ENCODE measurements at regions not wholly inside any gene's neighbourhood (a gene's known extent, or its start where the extent isn't known, plus 50 kb on each side); places are given as distances from the start of the nearest gene placed in this dataset.

DNA sequence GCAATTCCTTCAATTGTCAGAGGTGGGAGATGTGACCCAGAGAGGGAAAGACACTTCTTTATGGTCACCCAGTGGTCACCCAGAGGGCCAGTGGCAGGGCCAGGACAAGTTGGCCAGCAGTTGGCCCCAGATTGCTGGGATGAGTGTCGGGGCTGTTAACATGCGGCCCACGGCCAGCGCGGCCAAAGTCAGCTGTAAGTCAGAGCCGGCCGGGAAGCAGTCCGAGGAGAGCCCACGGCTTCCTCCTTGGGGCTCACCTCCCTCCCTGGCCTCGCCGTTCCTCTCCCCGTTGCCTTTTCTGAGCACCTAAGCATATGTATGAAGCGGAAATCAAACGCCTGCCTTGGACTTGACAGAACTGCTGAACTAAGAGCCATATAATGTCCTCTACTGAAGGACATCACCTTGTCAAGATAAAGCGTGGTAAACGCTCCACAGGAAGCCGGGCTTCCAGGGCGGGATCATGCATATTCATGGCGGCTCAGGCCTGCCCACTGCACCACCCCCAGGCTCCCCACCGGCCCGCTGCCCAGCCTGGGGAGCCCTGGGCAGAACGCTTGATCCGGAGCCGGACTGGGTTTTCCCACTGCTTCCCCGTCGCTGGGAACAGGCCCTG, 245.4 kb upstream of the POU3F1 start:
- no peak for DNase-seq (ENCODE audit: low spot score)

DNA sequence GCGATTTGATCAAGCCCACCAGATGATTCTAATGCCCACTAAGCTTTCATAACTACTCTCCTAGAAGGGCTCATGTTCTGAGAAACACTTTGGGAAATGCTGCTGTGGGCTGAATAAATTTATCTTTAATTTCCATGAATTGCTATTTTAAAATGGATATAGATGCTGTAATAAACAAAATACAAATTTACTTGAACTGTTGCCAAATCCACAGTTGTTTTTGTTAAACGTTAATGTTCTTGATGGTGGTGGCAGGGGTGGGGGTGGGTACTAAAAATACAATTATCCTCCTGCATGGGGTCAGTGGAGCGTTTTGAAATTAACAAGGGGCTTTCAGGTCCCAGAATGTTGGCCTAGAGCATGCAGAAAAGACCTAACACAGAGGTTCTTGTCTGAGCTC, 244.7 kb upstream of the POU3F1 start:
- no peak for DNase-seq (ENCODE audit: low spot score)

DNA sequence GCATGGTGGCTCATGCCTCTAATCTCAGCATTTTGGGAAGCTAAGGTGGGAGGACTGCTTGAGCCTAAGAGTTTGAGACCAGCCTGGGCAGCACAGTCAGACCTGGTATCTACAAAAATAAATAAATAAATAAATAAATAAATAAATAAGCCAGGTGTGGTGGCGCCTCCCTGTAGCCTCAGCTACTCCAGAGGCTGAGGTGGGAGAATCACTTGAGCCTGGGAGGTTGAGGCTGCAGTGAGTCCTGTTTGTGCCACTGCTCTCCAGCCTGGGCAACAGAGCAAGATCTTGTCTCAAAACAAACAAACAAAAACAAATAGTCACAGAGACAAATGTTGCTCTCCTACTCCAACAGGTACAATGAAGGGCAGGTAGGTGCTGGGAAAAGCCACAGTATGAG, 242.4 kb upstream of the POU3F1 start:
- DNase-seq (ENCODE audit: low spot score): no peak

DNA sequence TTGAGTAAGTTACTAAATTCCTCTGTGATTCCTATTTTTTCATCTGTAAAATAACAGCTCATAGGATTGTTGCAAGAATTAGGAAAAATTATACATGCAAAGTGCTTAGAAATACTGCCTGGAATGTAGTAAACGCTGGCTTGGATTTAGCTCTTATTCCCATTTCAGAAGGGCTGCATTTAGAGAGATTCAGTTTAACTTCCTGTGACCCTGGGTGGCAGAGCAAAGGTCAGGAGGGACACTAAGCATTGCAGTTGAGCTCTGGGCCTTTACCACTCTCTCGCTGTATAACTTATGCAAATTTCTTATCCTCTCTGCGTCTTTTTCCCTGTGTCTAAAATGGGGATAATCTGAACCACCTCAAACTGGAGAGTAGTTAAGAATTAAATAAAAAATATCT, 241.0 kb upstream of the POU3F1 start:
- DNase-seq (ENCODE audit: low spot score): no peak

DNA sequence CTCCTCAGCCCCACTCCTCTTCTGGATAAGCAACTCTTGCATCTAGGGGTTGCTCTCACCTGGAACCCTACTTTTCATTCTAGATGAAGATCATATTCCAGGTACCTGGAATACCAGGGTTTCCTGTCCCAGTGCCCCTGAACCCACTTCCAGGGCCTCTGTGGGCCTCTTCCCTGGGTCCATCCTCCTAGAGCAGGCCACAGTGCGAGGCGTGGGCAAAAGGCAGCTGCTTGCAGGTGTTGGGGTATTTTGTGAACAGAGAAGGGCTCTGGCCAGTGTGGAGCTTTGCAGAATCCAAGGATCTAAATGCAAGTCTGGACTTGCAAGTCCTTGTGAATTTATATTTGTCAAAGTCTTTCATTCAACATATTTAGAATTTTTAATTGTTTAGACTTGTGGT, 240.4 kb upstream of the POU3F1 start:
- no peak for DNase-seq (ENCODE audit: low spot score)

DNA sequence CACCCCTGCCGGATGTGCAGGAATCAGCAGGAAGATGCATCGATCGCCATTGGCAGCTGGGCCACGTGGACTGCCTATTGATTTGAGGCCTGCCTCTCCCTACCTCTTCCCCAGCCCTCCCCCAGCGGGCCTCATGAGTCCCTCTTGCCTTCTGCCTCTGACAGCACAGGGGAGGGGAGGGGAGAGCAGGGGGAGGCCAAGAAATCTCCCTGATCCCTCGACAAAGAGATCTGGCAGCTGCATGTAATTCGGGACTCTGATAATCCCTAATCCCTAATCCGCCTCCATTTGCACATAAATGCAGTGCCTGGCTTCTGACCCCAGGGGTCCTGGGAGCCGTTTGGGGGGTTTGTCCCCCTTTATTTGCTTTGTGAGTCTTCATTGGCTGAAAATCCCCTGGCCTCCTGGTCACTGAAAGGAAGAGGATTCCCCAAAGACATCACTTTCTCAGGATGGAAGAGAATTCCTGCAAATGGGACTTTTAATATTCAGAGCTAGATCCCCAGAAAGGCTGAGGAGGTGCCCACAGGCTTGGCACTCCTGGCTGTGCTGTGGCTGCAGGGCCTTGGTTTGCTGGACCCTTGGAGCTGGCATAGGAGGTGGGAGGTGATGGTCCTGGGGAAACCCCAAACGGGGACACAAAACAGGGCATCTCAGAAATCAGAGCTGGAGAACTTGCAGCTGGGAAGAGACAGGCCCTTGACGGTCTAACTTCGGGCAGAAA, 239.4 kb upstream of the POU3F1 start:
- DNase-seq (ENCODE audit: low spot score): no peak

DNA sequence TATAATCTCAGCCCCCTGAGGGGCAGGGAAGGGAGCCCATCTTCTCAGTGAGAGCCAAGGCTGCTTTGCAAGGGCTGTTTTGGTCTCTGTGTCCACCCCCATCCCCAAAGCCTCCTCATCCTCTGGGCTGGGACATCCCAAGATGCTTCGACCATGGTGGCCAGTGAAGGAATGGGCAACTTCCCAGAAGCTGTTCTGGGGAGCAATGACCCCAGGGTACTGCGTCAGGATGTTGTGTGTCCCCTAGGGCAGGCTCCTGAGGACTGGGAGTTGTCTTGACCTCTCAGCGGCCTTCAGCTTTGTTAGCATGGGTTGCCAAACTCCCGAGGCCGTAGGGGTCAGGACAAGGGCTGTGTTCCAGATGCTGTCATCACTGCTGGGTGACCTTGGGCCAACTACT, 238.4 kb upstream of the POU3F1 start:
- no peak for DNase-seq (ENCODE audit: low spot score)

DNA sequence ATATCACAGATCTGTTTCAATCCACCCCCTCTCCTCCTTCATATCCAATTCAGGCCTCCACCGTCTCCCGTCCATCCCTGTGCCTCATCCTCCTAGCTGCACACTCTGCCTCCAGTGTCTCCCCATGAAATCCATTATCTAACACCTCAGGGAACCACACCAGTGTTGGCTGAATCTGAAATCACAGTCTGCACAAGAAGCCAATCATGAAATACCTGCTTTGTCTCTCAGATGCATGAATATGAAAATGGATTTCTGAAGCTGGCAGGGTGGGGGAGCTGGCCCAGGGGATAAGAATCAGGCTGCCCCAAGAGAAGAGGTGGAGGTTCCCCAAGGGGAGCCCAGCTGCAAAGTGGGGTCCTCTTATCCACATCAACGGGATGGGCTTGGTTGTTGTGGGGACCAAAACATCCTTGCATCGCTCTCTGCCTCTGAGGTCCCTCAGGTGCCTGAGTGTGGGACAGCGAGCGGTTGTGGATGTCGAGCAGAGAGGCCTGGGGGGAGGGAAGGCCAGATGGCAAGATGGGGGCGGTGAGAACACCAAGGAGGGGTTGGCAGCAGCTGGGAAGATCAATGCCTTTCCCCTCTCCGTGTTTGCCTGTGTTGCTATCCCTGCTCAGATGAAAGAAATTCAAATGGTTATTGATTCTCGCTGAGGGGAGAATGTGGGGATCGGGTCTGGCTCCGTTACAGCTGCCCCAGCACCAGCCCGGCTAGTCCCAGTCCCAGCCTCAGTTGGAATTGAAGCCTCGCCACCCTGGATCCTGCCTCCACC, 237.3 kb upstream of the POU3F1 start:
- DNase-seq (ENCODE audit: low spot score): no peak

DNA sequence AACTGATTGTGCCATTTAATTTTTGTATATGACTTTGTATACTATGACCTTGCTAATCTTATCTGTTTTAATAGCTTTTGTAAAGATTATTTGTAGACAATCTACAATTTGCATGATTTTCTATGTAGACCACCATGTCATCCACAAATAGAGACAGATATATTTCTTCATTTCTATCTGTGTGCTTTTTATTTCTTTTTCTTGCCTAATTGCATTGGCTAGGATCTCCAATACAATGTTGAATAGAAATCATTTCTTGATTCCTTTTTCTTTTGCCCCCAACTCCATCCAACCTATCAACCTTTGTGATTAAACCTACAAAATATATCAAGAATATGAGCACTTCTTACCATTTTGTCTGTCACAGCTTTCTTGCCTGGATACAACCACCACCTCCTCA, 232.6 kb upstream of the POU3F1 start:
- no peak for DNase-seq (ENCODE audit: low spot score)

DNA sequence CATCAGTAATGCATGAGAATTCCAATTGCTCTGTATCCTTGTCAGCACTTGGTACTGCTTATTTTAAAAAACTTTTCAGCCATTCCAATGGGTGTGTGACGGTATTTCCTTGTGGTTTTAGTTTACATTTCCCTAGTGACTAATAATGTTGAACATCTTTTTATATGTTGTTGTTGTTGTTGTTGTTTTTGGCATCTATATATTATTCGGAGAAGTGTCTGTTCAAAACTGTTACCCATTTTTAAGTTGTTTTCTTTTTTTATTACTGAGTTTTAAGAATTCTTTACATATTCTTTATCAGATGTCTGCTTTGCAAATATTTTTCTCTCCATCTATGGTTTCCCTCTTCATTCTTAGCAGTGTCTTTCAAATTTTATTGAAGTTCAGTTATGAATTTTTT, 231.1 kb upstream of the POU3F1 start:
- no peak for DNase-seq (ENCODE audit: low spot score)

DNA sequence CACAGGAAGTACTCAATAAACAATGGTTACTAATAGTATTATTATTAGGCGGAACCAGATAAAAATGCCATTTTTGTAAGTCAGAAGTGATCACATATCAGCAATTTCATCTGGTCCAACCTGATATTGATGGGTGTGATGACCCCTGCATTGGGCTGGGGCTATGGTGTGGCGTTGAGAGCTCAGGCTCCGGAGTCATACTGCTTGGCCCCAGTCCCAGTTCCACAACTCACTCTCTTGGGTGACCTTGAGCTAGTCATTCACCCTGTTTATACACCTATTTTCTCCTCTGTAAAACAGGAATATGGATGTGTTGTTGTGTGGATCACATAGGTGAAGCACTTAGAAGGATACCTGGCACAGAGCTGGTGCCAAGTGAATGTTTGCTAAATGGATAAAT, 229.4 kb upstream of the POU3F1 start:
- DNase-seq (ENCODE audit: low spot score): no peak

DNA sequence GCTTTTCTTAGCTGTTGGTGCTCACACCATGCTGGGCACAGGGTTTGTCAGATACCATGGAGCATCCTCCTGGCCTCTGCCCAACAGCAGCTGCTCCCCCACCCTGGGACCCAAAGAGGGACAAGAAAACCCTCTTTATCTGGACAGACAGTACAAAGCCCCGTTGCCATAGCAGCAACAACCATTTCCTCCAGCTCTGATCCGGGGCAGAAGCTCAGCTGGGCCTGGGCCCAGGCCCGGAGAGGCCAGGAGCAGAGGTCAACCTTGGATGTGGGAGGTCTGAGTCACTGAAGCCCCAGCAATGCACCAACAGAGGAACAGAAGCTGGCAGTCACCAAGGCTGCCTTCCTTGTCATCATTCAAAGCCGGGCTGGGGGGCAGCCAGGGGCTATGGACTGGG, 228.4 kb upstream of the POU3F1 start:
- peak; percentile 73 for DNase-seq (ENCODE audit: low spot score)

DNA sequence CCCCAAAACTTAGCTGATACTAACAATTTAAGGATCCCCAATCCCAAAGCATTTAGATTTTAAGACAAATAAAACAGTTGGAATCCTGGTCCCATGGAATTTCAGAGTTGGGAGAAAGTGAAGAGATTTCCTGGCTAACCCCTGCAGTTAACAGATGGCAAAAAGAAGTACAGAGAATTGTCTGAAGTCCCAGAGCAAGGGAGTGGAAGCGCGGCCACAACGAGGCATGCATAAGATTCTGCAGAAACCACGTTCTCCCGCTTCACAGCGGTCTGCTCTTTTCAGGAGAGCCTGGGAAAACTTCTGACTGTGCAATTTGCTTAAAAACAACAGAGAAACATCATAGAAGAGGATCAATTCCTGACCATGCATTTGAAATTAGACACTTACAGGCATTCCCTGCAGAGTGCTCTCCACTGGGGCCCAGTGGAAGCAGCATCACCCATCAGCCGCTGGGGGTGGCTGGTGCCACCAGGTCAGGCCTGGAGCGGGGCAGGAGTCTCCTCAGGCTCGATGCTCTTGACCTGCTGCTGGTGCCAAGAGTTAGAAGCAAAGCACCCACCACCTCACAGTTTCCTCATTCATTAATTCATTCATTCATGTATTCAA, 226.7 kb upstream of the POU3F1 start:
- DNase-seq (ENCODE audit: low spot score): no peak

DNA sequence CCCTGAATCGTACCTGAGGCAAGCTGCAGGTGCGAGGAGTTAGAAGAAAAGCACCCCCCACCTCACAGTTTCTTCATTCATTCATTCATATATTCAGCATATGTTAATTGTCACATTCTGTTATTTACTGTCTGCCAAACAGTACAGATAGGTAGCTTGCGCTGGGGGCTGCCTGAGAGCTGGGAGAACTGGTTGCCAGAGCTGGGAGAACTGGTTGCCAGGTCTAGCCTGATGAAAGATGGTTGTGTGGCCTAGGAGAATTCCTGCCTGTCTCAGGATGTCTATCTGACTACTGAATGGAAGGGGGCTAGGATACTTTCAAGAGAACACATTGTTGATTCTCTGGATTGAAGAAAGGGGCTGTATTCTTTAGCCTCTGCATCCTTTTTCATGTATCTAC, 225.9 kb upstream of the POU3F1 start:
- DNase-seq (ENCODE audit: low spot score): no peak

DNA sequence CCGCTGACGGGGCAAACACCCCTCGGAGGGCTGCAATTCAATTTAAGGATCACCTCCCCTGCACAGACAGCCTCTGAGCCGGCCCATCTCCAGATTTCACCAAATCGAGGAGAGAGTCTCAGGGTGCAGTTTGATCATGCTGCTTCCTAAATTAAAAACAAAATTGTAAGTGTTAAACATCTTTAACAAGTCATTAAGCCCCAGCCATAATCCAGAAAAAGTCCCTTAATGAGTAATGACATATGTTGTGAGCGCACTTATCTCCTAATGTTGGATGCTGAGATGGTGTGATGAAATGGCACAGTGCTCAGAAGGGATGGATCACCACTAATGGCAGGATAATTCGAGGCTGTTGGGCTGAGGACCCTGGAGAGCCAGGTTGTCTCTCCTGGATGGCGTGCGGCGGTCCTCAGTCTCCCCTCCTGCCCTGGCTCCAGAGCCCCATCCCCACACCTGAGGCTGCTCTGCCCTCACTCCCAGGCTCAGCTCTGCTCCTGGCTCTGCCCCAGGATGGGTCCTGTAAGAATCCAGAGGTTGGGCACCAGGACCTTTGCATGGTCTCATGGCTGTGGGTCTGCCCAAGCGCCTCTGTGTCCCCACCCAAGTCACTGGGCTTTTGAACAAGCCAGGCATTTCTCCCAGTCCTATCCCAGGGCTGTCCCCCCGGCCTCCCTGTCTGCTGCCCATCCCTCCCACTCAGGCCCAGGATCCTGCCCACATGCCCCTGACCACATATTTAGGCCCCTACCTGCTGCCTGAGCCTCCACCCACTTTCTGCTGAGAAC, 224.4 kb upstream of the POU3F1 start:
- no peak for DNase-seq (ENCODE audit: low spot score)

DNA sequence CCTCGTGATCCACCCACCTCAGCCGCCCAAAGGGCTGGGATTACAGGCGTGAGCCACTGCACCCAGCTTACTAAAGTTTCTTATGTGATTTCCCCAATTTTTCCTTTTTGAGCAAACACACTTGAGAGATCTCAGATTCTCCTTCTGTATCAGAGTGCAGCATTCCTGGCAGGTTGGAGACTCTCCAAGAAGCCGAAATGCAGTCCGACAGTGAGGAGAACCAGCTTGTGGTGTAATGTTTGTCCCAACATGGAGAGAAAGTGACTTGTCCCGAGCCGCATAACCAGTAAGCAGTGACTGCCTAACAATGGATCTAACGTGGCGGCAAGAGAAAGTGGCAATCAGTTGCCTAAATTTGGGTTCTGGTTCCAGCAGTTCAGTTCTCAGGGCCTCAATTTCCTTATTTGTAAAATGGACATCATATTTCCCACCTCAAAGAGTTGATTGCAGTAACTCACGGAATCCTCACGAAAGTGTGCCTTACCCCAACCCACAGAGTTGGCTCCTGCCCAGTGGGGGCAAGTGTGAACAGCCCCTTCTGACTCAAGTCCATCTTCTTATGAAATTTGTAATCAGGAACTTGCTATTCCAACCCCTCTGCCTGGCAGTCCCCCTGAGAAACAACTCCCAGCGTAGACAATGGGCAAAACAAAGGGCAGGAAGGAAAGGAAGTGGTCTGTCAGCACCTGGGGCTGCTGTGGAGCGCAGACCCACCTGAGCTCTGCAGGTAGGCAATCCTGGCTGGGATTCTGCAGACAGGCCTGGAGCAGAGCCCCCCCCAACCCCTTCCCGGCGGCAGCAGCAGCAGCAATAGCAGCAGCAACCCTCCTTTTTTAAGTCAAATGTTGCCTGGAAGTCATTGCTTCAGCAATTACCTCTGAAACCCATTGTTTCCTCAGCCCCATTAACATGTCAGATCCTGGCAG, 223.6 kb upstream of the POU3F1 start:
- peak; percentile 39 for DNase-seq (ENCODE audit: low spot score)

DNA sequence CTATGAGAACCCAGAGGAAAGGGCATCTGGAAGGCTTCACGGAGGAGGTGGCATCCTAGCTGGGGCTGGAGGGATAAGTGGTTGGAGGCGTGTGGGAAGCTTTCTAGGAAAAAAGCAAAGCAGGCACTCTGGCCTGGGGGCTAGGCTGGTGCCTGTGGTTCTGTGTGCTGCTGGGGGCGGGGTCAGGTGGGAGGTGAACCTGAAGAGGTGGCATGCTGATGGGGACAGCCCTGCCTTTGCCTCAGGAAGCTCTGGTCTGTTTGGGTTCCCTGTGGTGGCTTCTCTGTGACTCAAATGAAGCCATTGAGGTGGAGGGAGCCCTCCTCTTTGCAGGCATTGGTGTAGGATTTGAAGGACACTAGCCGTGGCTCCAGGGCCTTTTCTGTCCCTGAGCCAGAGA, 221.6 kb upstream of the POU3F1 start:
- DNase-seq (ENCODE audit: low spot score): no peak

DNA sequence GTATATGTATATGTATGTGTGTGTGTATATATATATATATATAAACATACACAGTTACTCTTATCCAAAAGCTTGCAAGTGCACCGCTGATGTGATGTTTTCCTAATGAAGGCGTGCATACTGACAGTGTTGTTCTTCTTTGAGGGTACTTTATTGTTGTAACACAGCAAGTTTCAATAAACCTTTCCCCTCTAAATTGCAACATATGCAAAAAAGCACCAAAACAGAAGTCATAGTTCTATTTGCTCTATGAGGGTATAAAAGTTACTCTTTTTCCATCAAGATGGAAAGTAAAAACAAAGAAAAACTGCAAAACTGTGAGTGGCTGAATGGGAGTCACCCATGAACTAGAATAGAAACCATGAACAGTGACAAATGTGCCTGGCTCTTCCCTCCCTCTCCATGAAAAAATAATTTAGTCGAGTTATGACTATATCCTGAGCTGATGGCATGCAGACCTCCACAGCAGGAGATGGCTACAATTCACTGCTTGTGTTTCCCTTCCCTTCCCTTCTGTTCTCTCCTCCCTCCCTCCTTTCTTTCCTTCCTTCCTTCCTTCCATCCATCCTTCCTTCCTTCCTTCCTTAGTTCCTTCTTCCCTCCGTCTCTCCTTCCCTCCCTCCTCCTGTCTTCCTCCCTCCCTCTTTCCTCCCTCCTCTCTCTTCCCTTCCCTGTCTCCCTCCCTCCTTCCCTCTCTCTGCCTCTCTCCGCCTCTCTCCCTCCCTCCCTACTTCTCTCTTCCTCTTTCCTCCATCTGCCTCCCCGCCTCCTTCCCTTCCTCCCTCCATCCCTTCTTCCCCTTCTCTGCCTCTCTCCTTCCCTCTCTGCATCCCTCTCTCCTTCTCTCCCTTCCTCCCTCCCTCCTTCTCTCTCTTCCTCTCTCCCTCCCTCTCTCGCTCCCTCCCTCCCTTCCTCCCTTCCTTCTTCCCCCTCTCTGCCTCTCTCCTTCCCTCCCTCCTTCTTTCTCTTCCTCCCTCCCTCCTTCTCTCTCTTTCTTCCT, 220.7 kb upstream of the POU3F1 start:
- no peak for DNase-seq (ENCODE audit: low spot score)

DNA sequence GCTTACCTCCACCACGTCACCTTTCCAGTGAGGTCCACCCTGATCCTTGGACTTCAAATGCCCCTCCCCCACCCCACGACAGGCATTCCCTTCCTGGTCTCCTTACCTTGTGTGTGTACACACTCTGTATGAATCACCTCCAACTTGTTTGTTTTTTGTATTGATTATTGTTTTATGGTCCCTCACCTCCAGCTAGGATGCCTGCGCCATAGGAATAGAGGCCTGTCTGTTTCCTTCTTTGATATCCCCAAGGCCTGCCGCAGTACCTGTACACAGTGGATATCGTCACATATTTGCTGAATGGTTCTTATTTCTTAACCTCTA, 219.6 kb upstream of the POU3F1 start:
- DNase-seq (ENCODE audit: low spot score): no peak

Data from umbilical cord (tissue), 1 donor.